Activated naive CD4-positive, alpha-beta T cell treated with anti-CD3 and anti-CD28 coated beads for 36 hours (primary cell): ENCODE measurements at regions not wholly inside any gene's neighbourhood (a gene's known extent, or its start where the extent isn't known, plus 50 kb on each side); places are given as distances from the start of the nearest gene placed in this dataset.
"Not testable (repeated sequence)": the region's sequence is repeated elsewhere in the genome, so short reads cannot be mapped to it uniquely, and the experiment has no call there.

ENCODE experiments used
- CTCF ChIA-PET: fragments of 350-600 bp; sonication (Branson Sonifier 250); formaldehyde crosslinking; loops from one replicate; lab custom pipeline; 2021; ENCODE audit warnings: antibody characterized with exemption; lab: Charles Lee
- DNase-seq: peaks from one replicate; pipeline ENCODE4 v3.0.0-alpha.2; 2020
- H3K27ac Mint-ChIP-seq: one replicate; pipeline ENCODE4 v1.8.0; 2021; ENCODE audit warnings: mild to moderate bottlenecking, mixed read lengths
- H3K27me3 Mint-ChIP-seq: one replicate; pipeline ENCODE4 v1.8.0; 2021; ENCODE audit warnings: low read depth, mixed read lengths
- H3K36me3 Mint-ChIP-seq: one replicate; pipeline ENCODE4 v1.8.0; 2021; ENCODE audit warnings: low read depth, mixed read lengths
- H3K4me1 Mint-ChIP-seq: one replicate; pipeline ENCODE4 v1.8.0; 2021; ENCODE audit warnings: low read depth, mixed read lengths
- H3K4me3 Mint-ChIP-seq: one replicate; pipeline ENCODE4 v1.8.0; 2021; ENCODE audit warnings: mild to moderate bottlenecking, moderate library complexity, mixed read lengths
- H3K9me3 Mint-ChIP-seq: one replicate; pipeline ENCODE4 v1.8.0; 2021; ENCODE audit warnings: mixed read lengths
- intact Hi-C: fragments of 100-400 bp; cut with micrococcal nuclease; formaldehyde crosslinking; loops from one replicate; pipeline ENCODE4 v1.15.1; 2023

DNA sequence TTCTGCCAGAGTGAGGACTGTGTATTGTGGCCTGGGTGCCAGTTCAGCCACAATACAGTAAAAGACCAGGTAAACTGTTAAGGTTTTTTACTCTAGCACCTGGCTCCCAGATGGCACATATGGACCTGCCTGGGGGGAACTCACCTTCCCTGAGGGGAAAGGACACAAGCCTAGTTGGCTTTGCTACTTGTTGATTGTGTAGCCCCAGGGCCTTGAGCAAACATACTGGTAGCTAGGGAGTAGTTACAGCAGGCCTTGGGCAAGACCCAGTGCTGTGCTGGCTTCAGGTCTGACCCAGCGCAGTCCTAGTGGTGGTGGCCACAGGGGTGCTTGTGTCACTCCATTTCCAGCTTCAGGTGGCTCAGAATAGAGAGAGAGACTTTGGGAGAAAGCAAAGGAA is 216.4 kb downstream of the KLHL28 start:
- no peak overlapping the region for H3K27ac Mint-ChIP-seq
- no peaks in the 10 kb centered on the region for H3K9me3 Mint-ChIP-seq
- no peak overlapping the region for H3K4me3 Mint-ChIP-seq
- no peaks in the 10 kb centered on the region for H3K36me3 Mint-ChIP-seq
- intact Hi-C loops, result no loop called here
- CTCF ChIA-PET, result no interaction called here
- H3K27me3 Mint-ChIP-seq, result no peaks in the 10 kb centered on the region
- H3K4me1 Mint-ChIP-seq, result no peaks in the 10 kb centered on the region
- no peak for DNase-seq

DNA sequence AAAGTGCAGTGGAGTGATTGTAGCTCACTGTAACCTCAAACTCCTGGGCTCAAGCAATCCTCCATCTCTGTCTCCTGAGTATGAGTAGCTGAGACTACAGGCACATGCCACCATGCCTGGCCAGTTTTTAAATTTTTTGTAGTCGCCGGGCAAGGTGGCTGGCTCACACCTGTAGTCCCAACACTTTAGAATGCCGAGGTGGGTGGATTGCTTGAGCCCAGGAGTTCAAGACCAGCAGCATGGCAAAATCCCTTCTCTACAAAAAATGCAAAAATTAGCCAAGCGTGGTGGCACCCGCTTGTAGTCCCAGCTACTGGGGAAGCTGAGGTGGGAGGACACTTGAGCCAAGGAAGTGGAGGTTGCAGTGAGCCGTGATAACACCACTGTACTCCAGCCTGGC is 219.5 kb downstream of the KLHL28 start:
- no peak overlapping the region for H3K4me3 Mint-ChIP-seq
- peaks cover 2% of the 10 kb centered on the region for H3K27me3 Mint-ChIP-seq
- CTCF ChIA-PET, result no interaction called here
- no peaks in the 10 kb centered on the region for H3K36me3 Mint-ChIP-seq
- no peaks in the 10 kb centered on the region for H3K4me1 Mint-ChIP-seq
- H3K9me3 Mint-ChIP-seq, result no peaks in the 10 kb centered on the region
- intact Hi-C loops, result no loop called here
- no peak overlapping the region for H3K27ac Mint-ChIP-seq
- DNase-seq, result no peak

DNA sequence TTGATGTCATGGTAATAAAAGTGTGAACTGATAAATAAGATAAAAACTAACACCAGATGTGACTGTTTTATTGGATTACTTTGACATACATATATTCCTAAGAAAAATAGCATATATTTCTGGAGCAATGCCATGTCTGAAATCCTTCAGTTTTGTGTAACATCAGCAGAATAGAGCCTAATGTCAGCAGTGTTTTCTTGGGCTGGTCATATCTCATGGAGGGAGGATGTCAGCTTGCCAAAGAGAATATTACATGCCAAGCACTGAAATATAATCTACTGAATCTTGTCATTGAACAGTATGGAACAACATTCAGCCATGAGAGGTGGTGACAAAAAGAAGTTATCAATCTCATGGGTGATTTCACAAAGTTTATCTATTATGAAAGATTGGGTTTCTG is 220.3 kb downstream of the KLHL28 start:
- intact Hi-C loops, result no loop called here
- H3K4me1 Mint-ChIP-seq, result no peaks in the 10 kb centered on the region
- no peaks in the 10 kb centered on the region for H3K36me3 Mint-ChIP-seq
- no peak overlapping the region for H3K4me3 Mint-ChIP-seq
- peaks cover 2% of the 10 kb centered on the region for H3K27me3 Mint-ChIP-seq
- CTCF ChIA-PET, result no interaction called here
- H3K27ac Mint-ChIP-seq, result no peak overlapping the region
- DNase-seq, result no peak
- no peaks in the 10 kb centered on the region for H3K9me3 Mint-ChIP-seq

DNA sequence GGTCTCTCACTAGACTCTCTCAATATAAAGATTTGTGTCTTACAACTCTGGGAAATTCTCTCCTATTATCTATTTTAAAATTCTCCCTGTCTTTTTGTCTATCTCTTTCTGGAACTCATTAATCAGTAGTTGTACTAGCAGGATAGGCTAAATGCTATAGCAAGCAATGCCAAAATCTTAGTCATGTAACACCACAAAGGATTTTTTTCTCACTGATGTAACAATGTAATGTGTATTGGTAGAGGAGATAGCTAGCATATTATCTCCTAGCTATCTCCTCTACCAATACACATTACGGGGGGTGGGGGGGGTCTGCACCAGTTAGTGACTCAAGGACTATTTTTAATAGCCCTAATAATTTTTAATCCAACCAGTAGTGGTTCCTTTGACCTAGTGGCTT is 225.4 kb downstream of the KLHL28 start:
- no peak overlapping the region for H3K27ac Mint-ChIP-seq
- intact Hi-C loops, result no loop called here
- peaks cover 2% of the 10 kb centered on the region for H3K27me3 Mint-ChIP-seq
- no peak overlapping the region for H3K4me3 Mint-ChIP-seq
- H3K36me3 Mint-ChIP-seq, result no peaks in the 10 kb centered on the region
- CTCF ChIA-PET, result no interaction called here
- no peaks in the 10 kb centered on the region for H3K9me3 Mint-ChIP-seq
- no peak for DNase-seq
- no peaks in the 10 kb centered on the region for H3K4me1 Mint-ChIP-seq

DNA sequence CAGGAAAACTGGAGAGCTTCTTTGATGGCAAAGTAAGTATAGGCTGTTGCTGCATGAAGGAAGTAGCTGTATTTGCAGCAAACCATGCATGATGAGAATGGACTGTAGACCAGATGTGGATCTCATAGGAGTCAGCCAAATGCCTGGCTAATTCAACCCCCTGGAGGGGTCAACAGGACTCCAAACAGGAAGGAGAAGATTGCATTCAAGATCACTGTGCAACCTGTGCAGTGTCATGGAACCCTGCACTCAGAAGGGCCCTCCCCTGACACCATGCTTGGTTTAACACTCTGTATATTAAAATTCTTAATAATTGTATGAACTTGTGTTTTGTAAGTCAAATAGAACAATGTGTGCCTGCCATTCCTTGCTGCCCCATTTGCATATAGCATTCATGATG is 225.1 kb upstream of the FSCB start:
- Mint-ChIP-seq H3K36me3 (no peaks in the 10 kb centered on the region), H3K4me3 (no peak overlapping the region), H3K27me3 (peaks cover 1% of the 10 kb centered on the region), H3K9me3 (no peaks in the 10 kb centered on the region), H3K4me1 (no peaks in the 10 kb centered on the region), H3K27ac (no peak overlapping the region)
- no peak for DNase-seq
- CTCF ChIA-PET, result no interaction called here
- intact Hi-C loops, result no loop called here

DNA sequence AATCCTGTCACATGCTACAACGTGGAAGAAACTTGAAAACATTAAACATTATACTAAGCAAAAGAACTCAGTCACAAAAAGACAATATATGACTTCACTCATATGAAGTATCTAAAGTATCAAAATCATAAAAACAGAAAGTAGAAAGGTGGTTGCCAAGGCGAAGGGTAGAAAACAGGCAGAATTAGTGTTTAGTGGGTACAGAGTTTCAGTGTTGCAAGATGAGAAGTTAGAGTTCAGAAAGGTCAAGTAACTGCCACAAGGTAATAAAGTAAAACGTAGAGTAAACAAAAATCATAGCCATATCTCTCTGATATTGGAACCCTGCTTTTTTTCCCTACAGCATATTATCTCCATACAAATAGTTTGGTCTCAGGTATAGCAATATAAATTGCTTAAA is 223.8 kb upstream of the FSCB start:
- H3K4me1 Mint-ChIP-seq, result no peaks in the 10 kb centered on the region
- H3K27me3 Mint-ChIP-seq, result peaks cover 1% of the 10 kb centered on the region
- no peak overlapping the region for H3K4me3 Mint-ChIP-seq
- H3K27ac Mint-ChIP-seq, result no peak overlapping the region
- H3K9me3 Mint-ChIP-seq, result no peaks in the 10 kb centered on the region
- no peaks in the 10 kb centered on the region for H3K36me3 Mint-ChIP-seq
- DNase-seq, result no peak
- CTCF ChIA-PET, result no interaction called here
- intact Hi-C loops, result no loop called here

DNA sequence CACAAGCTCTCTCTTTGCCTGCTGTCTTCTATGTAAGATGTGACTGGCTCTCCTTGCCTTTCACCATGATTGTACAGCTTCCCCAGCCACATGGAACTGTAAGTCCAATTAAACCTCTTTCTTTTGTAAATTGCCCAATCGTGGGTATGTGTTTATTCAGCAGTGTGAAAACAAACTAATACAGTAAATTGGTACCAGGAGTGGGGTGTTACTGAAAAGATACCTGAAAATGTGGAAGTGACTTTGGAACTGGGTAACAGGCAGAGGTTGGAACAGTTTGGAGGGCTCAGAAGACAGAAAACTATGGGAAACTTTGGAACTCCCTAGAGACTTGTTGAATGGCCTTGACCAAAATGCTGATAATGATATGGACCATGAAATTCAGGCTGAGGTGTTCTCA is 214.3 kb upstream of the FSCB start:
- H3K36me3 Mint-ChIP-seq, CTCF ChIA-PET, H3K27ac Mint-ChIP-seq, H3K4me1 Mint-ChIP-seq, H3K27me3 Mint-ChIP-seq, intact Hi-C loops, DNase-seq, H3K4me3 Mint-ChIP-seq: not testable (repeated sequence)
- H3K9me3 Mint-ChIP-seq, result peaks cover 24% of the 10 kb centered on the region

DNA sequence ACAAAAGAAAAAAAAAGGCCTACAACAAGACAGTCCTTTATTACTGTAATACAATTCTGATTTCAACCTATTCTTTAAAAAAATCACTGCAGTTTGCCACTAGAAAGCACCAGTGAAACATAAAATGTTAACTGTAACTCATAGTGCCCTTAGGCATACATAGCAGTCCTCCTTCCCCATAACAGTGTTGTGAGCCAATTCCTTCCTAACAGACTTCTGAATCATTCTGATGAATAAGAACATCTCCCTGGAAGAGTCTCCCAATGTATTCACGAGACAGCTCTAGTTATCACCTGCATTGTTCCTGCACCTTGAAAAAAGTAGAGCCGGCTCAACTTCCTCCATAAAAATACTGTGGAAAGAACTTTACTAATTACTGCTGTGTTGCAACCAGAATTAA is 213.6 kb upstream of the FSCB start:
- no peaks in the 10 kb centered on the region for H3K4me1 Mint-ChIP-seq
- intact Hi-C loops, result no loop called here
- peaks cover 24% of the 10 kb centered on the region for H3K9me3 Mint-ChIP-seq
- no peak for DNase-seq
- peaks cover 2% of the 10 kb centered on the region for H3K36me3 Mint-ChIP-seq
- CTCF ChIA-PET, result no interaction called here
- H3K27me3 Mint-ChIP-seq, result peaks cover 1% of the 10 kb centered on the region
- H3K27ac Mint-ChIP-seq, result no peak overlapping the region
- no peak overlapping the region for H3K4me3 Mint-ChIP-seq

DNA sequence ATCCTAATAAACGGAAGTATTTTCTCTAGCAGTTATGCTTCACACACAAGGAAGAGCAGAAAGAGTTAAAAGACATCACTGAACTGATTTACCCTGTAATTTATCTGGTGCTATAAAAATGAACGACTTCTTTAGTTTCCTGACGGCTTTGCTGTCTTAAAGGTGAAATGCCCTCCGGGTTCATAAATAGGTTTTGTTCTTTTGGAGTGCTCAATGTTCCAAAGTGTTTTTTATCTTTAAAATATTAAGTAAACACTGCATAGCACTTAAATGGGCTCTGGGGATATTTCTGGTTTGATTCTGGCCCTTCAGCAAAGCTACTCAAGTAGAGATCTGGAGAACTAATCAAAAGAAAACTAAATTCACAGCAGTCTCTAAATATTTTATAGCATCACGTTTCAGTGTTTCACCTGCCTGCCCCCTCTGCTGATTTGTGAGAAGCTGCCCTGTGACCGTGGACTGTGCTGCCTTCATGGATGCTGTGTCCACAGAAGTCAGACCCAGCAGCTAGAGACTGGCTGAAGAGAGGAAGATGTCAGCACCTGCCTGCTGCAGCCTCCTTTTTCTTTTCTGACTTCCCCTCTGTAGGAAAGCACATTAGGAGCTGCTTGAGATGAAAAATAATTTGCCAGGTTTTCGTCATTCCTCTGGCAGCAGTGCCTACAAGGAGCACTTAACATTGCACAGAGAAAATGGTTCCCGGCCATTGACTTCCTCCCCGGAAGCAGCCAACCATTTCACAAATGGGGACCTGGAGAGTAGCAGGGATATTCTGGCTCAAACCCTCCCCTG is 205.1 kb upstream of the FSCB start:
- Mint-ChIP-seq H3K4me1 (no peaks in the 10 kb centered on the region), H3K27ac (no peak overlapping the region), H3K9me3 (no peaks in the 10 kb centered on the region), H3K36me3 (no peaks in the 10 kb centered on the region), H3K4me3 (no peak overlapping the region), H3K27me3 (peaks cover 1% of the 10 kb centered on the region)
- CTCF ChIA-PET, result no interaction called here
- DNase-seq, result no peak
- intact Hi-C loops, result no loop called here

DNA sequence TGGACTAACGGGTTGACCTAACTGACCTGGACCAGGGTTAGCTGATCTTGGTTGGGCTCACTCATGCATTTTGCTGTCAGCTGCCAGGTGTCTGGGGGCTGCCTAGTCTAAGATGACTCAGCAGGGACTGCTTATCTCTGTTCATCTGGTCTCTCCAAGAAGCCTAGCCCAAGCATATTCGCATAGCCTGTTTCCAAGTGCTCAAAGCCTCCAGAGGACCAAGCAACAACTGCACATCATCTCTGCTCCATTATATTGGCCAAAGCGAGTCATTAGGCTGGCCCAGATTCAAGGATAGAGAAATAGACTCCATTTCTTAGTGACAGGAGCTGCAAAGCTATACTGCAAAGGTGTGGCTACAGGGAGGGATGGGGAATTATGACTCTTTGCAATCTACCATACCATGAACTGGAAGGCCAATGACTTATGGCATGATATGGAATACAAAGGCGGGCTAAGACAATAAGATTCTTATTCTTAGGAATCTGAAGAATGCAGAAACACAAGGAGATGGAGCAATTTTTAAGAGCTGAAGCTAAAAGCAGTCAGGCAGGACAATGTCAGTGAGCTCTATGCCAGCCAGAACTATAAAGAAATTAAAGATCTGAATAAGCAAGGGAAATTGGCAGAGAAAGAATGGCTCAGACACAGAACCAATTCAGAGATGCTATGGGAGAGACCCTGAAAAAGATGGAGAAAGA is 194.6 kb upstream of the FSCB start:
- Mint-ChIP-seq H3K27me3 (no peaks in the 10 kb centered on the region), H3K4me3 (no peak overlapping the region), H3K27ac (no peak overlapping the region), H3K4me1 (no peaks in the 10 kb centered on the region), H3K9me3 (peaks cover 3% of the 10 kb centered on the region), H3K36me3 (no peaks in the 10 kb centered on the region)
- intact Hi-C loops, result no loop called here
- CTCF ChIA-PET, result interaction anchor here (0.7 to 0.9 kb wide), 2 partner anchors 17 to 1212 kb away, joined by 3 read pairs; no protein-coding TSS in a partner anchor
- DNase-seq, result no peak

DNA sequence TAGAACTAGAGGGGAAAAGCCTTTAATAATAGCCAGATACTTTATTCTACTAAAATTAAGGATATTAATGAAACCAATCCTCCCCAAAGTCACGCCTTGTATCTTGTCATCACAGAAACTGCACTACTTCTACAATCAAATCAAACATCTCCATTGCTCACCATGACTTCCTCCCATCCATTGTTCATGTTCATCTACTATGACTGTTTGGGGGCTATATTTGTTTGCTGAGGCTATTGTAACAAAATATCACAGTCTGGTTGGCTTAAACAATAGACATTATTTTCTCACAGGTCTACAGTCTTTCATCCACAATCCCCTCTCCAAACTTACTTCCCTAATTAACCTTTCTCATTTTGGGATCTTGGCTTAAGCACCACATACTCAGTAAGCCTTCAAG is 193.6 kb upstream of the FSCB start:
- CTCF ChIA-PET, result no interaction called here
- H3K27ac Mint-ChIP-seq, result no peak overlapping the region
- no peak for DNase-seq
- no peaks in the 10 kb centered on the region for H3K27me3 Mint-ChIP-seq
- no peak overlapping the region for H3K4me3 Mint-ChIP-seq
- H3K9me3 Mint-ChIP-seq, result peaks cover 3% of the 10 kb centered on the region
- intact Hi-C loops, result no loop called here
- no peaks in the 10 kb centered on the region for H3K4me1 Mint-ChIP-seq
- no peaks in the 10 kb centered on the region for H3K36me3 Mint-ChIP-seq

DNA sequence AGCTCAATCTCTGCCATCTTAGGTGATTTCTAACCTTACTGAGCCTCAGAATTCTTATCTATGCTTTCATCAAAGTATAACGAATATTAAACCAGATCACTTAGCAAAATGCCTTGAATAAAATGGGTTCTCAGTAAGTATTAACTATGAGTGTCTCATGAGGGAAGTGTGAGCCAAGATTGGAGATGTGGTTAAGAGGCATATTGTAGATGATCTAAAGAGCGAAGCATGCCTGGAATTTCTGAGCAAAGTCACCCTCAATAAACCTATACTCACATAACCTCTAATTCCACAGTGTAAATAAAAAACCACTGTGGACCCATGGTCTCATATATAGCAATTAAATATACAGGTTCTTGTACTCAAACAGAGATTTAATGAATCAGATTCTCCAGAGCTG is 193.1 kb upstream of the FSCB start:
- no peaks in the 10 kb centered on the region for H3K36me3 Mint-ChIP-seq

DNA sequence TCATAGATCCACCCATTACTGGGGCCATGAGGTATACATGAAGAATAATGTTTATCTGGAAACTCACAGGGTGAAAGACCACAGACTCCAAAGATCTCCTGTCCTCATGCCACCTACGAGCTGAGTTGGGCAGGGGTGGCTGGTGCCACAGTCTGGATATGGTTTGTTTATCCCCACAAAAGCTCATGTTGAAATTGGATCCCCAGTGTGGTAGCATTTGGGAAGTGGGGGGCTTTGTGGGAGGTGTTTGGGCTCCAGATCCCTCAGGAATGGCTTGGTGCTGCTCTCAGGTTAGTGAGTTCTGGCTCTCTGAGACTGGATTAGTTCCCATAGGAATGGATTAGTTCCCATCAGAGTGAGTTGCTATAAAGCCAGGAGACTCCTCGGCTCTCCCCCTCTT is 192.3 kb upstream of the FSCB start:
- no peaks in the 10 kb centered on the region for H3K36me3 Mint-ChIP-seq
- DNase-seq, result no peak
- no peak overlapping the region for H3K27ac Mint-ChIP-seq
- H3K9me3 Mint-ChIP-seq, result peaks cover 3% of the 10 kb centered on the region
- H3K27me3 Mint-ChIP-seq, result no peaks in the 10 kb centered on the region
- CTCF ChIA-PET, result no interaction called here
- H3K4me3 Mint-ChIP-seq, result no peak overlapping the region
- H3K4me1 Mint-ChIP-seq, result no peaks in the 10 kb centered on the region
- intact Hi-C loops, result no loop called here

More for the DNA sequence above, 193.1 kb upstream of the FSCB start:
- no peak for DNase-seq
- Mint-ChIP-seq H3K9me3 (peaks cover 3% of the 10 kb centered on the region), H3K4me3 (no peak overlapping the region), H3K27ac (no peak overlapping the region), H3K27me3 (no peaks in the 10 kb centered on the region), H3K4me1 (no peaks in the 10 kb centered on the region)
- intact Hi-C loops, result no loop called here
- CTCF ChIA-PET, result no interaction called here
